ENCODE measurements at regions not wholly inside any gene's neighbourhood (a gene's known extent, or its start where the extent isn't known, plus 50 kb on each side); places are given as distances from the start of the nearest gene placed in this dataset.

DNA sequence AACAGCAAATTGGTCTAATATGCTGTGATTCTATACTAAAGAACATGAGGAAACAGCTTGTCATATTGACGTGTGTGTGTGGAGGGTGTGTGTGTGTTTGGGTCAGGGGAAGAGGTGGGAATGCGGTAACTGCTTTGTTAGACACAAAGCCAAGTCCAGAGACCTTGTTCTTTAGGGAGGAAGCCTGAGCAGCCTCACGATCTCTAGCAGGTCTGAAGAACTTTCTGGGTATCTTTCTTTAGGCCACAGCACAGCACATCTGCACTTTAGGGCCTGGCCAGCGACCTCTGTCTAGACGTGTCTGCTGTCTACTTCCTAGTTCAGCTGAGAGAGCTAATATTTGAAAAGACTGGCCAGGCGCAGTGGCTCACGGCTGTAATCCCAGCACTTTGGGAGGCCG, 220.0 kb upstream of the TPRG1 start:
- in situ Hi-C loops (cut with HindIII; ENCODE audit: low sequenced_read_pairs) = loop anchor here (5.0 to 25.0 kb wide), 3 partner anchors 84 to 797 kb away; partner anchors contain the start of gene LPP
- no peak overlapping the region for H3K4me3 ChIP-seq (ENCODE audit: low read depth, low read length)
- DNase-seq (ENCODE audit: low read depth) = no peak
- TF ChIP-seq, protein P1, sequence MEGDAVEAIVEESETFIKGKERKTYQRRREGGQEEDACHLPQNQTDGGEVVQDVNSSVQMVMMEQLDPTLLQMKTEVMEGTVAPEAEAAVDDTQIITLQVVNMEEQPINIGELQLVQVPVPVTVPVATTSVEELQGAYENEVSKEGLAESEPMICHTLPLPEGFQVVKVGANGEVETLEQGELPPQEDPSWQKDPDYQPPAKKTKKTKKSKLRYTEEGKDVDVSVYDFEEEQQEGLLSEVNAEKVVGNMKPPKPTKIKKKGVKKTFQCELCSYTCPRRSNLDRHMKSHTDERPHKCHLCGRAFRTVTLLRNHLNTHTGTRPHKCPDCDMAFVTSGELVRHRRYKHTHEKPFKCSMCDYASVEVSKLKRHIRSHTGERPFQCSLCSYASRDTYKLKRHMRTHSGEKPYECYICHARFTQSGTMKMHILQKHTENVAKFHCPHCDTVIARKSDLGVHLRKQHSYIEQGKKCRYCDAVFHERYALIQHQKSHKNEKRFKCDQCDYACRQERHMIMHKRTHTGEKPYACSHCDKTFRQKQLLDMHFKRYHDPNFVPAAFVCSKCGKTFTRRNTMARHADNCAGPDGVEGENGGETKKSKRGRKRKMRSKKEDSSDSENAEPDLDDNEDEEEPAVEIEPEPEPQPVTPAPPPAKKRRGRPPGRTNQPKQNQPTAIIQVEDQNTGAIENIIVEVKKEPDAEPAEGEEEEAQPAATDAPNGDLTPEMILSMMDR (IDR thresholded peaks at IDR 0.05; ENCODE audit: low read depth, low read length, missing control alignments) = no peak

DNA sequence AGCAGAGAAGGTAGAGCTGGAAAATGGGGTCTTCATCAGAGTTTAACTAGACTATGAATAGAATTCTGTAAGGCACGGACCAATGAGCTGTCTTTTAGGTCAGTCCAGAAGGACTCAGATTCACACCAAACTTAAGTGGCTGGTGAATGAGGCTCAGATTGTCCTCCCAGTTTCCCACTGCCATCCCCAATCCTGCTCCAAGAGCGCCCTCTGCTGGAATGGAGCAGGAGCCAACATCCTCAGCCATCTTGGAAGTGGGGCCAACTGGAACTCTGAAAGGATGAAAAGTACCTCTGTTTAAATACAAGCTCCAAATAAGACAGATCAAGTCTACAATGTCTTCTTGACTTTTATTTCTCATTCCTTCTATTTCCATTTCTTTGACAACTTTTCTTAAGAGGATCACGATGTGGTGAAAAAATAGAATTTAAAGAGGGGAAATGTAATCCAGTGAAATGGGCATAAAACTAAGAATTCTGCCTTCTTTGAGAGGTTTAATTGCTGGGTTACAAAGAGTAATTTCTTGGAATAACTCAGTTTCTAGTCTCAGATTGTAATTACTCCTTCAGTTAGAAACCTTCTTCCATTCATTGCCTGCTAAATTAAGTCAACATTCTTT, 217.1 kb upstream of the TPRG1 start:
- H3K4me3 ChIP-seq (ENCODE audit: low read depth, low read length) = no peak overlapping the region
- in situ Hi-C loops (cut with HindIII; ENCODE audit: low sequenced_read_pairs) = loop anchor here (5.0 to 25.0 kb wide), 5 partner anchors 87 to 1212 kb away; partner anchors contain the start of gene LPP
- TF ChIP-seq, protein P1 (IDR thresholded peaks at IDR 0.05; ENCODE audit: low read depth, low read length, missing control alignments) = peak; percentile 91
- peak; percentile 88 for DNase-seq (ENCODE audit: low read depth)

DNA sequence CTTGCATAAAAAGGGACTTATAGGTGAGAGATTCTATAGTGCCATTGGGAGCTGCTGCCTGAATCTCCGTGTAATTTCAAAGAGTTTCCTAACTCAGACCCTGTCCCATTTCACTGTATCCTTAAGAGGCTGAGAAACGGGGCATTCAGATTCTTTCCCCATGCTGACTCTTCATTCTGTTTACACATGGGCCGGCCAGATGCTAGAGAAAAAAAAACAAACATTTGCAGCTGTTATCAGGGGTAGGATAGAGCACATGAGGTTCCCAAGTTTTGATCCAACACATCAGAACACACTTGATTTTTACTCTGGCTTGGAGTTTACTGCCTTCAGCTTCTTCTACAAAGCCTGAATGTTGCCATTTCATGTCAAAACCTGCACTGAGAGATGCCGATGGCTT, 215.9 kb upstream of the TPRG1 start:
- H3K4me3 ChIP-seq (ENCODE audit: low read depth, low read length) = no peak overlapping the region
- in situ Hi-C loops (cut with HindIII; ENCODE audit: low sequenced_read_pairs) = loop anchor here (5.0 to 25.0 kb wide), 4 partner anchors 191 to 1214 kb away; partner anchors contain the start of gene LPP
- TF ChIP-seq, protein P1 (IDR thresholded peaks at IDR 0.05; ENCODE audit: low read depth, low read length, missing control alignments) = no peak
- no peak for DNase-seq (ENCODE audit: low read depth)

DNA sequence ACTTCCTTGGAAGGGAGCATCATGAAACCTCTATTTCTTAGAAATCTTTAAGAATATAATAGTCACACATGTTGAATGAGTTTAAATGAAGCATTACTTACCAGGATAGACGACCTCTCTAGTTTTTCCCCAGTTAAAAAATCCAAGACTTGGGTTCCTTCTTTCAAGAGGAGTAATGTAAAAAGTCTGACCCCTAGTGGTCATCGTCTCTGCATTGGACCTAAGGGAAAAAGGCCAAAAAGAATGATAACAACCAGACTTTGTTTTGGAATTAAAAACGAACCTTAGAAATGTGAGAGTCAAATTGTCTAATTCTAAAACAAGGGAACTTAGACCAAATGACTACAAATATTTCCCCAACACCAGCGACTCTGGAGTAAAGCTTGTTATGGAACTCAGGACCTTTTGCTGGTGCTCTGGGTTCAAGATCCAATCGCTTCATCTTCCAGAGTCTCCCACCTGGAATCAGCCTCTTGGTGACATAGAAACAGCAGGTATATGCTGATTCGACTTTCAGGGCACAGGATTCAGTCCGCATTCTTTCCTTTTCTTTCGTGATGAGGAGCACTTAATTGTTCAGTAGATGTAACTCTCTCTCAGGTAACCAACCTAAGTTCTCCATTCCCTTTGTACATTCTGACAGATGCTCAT, 214.8 kb upstream of the TPRG1 start:
- in situ Hi-C loops (cut with HindIII; ENCODE audit: low sequenced_read_pairs) = loop anchor here (5.0 to 25.0 kb wide), 4 partner anchors 190 to 1215 kb away; partner anchors contain the start of gene LPP
- TF ChIP-seq, protein P1 (IDR thresholded peaks at IDR 0.05; ENCODE audit: low read depth, low read length, missing control alignments) = peak; percentile 75
- peak; percentile 62 for DNase-seq (ENCODE audit: low read depth)
- no peak overlapping the region for H3K4me3 ChIP-seq (ENCODE audit: low read depth, low read length)

DNA sequence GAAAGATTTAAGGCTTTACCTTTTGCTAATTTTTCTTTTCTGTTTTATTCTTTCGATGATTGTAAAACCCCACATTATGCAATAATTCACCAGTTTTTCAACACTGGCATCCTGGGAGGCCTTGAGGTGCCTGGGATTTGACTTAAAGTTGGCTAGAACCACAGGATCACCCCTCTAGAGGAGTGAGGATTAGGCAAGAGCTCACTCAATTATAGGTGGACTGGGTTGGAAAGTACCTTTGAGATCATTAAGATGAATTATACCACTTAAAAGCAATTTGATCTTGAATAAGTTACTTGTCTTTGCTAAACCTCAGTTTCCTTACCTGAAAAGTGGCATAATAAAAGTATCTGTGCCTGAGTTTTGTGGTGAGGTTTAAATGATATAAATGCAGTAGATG, 212.8 kb upstream of the TPRG1 start:
- in situ Hi-C loops (cut with HindIII; ENCODE audit: low sequenced_read_pairs) = loop anchor here (5.0 to 25.0 kb wide), 4 partner anchors 188 to 1217 kb away; partner anchors contain the start of gene LPP
- DNase-seq (ENCODE audit: low read depth) = no peak
- no peak overlapping the region for H3K4me3 ChIP-seq (ENCODE audit: low read depth, low read length)
- TF ChIP-seq, protein P1 (IDR thresholded peaks at IDR 0.05; ENCODE audit: low read depth, low read length, missing control alignments) = no peak

DNA sequence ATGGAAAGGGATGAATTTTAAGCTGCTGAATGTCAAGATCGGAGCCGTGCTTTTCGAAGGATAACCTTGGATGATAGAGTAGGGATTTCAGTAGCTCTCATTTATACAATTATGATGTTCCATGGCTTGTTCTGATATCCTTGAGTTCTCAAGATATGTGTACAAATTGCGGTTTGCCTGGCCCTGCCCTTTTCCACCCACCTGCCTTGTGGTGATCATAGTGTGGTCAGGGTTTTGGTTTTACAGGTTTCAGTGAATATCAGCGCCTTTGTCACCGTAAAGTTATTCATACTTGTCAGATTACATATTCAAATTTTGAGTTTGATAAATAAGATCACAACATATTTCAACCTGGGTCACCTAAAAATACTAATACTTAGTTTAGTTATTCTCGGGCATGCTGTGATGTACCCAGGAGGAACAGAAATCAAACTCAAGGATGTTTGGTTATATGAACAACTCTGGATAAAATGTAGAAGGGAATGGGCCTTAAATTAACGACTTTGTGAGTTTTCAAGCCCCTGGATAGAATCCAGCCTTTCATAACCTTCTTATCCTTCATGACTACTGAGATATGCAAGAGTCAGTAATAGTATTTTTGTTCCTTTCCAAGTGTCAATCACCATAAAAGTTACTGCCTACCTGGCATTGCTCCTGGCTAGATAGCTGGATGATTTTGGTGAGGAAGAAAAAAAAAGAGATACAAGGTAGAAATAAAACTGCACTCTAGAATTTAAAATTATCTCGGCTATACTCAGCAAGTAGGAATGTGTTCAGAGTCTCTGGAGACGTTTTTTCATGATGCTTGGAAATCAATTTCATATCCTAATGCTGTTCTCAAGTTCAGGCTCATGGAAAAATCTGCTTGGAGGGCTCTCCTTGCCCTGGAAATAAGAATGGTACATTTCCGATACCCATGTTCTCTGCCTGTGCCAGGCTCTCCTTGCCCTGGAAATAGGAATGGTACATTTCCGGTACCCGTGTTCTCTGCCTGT, 209.2 kb upstream of the TPRG1 start:
- TF ChIP-seq, protein P1 (IDR thresholded peaks at IDR 0.05; ENCODE audit: low read depth, low read length, missing control alignments) = no peak
- in situ Hi-C loops (cut with HindIII; ENCODE audit: low sequenced_read_pairs) = loop anchor here (25.0 kb wide), 1 partner anchor 700 kb away; no protein-coding TSS in a partner anchor
- no peak overlapping the region for H3K4me3 ChIP-seq (ENCODE audit: low read depth, low read length)
- DNase-seq (ENCODE audit: low read depth) = no peak
